ENCODE measurements at regions not wholly inside any gene's neighbourhood (a gene's known extent, or its start where the extent isn't known, plus 50 kb on each side); places are given as distances from the start of the nearest gene placed in this dataset.
"Not testable (repeated sequence)": the region's sequence is repeated elsewhere in the genome, so short reads cannot be mapped to it uniquely, and the experiment has no call there.

GRCh38 chr17:72462814-72463213 lies 342.0 kb downstream of the SOX9 start:
- Histone ChIP-seq H3K9ac (ENCODE audit: low read depth in 2 of 2, low read length in 2 of 2) (peak overlapping the region in 1 of 2 donors; percentile 31), H3K27me3 (no peaks in the 10 kb centered on the region), H3K4me3 (no peak overlapping the region), H3K36me3 (no peaks in the 10 kb centered on the region), H3K4me1 (peaks cover 17% of the 10 kb centered on the region), H3K9me3 (no peaks in the 10 kb centered on the region), H3K27ac (no peak overlapping the region)
- intact Hi-C loops (cut with DNase I), result no loop called here
- TF ChIP-seq, protein P1, sequence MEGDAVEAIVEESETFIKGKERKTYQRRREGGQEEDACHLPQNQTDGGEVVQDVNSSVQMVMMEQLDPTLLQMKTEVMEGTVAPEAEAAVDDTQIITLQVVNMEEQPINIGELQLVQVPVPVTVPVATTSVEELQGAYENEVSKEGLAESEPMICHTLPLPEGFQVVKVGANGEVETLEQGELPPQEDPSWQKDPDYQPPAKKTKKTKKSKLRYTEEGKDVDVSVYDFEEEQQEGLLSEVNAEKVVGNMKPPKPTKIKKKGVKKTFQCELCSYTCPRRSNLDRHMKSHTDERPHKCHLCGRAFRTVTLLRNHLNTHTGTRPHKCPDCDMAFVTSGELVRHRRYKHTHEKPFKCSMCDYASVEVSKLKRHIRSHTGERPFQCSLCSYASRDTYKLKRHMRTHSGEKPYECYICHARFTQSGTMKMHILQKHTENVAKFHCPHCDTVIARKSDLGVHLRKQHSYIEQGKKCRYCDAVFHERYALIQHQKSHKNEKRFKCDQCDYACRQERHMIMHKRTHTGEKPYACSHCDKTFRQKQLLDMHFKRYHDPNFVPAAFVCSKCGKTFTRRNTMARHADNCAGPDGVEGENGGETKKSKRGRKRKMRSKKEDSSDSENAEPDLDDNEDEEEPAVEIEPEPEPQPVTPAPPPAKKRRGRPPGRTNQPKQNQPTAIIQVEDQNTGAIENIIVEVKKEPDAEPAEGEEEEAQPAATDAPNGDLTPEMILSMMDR (IDR thresholded peaks at IDR 0.05), result no peak
- no peak for DNase-seq

GRCh38 chr17:72463287-72464102 lies 342.7 kb downstream of the SOX9 start:
- TF ChIP-seq, protein P1 (IDR thresholded peaks at IDR 0.05), result no peak
- peak overlapping the region; percentile 91 for H3K27ac ChIP-seq
- H3K9ac ChIP-seq (ENCODE audit: low read depth in 2 of 2, low read length in 2 of 2), result peak overlapping the region in 1 of 2 donors; percentile 74
- no peaks in the 10 kb centered on the region for H3K27me3 ChIP-seq
- H3K9me3 ChIP-seq, result no peaks in the 10 kb centered on the region
- intact Hi-C loops (cut with DNase I), result no loop called here
- DNase-seq, result no peak
- no peaks in the 10 kb centered on the region for H3K36me3 ChIP-seq
- H3K4me1 ChIP-seq, result peaks cover 17% of the 10 kb centered on the region
- no peak overlapping the region for H3K4me3 ChIP-seq

- H3K27me3 ChIP-seq; intact Hi-C loops (cut with DNase I); H3K9me3 ChIP-seq; H3K4me3 ChIP-seq; H3K36me3 ChIP-seq; DNase-seq: not testable (repeated sequence)
- Histone ChIP-seq H3K9ac (ENCODE audit: low read depth in 2 of 2, low read length in 2 of 2) (peak overlapping the region in 1 of 2 donors; percentile 74), H3K4me1 (peaks cover 23% of the 10 kb centered on the region), H3K27ac (peak overlapping the region; percentile 91)
Observed at GRCh38 chr17:72464221-72464620, 343.4 kb downstream of the SOX9 start.

DNA sequence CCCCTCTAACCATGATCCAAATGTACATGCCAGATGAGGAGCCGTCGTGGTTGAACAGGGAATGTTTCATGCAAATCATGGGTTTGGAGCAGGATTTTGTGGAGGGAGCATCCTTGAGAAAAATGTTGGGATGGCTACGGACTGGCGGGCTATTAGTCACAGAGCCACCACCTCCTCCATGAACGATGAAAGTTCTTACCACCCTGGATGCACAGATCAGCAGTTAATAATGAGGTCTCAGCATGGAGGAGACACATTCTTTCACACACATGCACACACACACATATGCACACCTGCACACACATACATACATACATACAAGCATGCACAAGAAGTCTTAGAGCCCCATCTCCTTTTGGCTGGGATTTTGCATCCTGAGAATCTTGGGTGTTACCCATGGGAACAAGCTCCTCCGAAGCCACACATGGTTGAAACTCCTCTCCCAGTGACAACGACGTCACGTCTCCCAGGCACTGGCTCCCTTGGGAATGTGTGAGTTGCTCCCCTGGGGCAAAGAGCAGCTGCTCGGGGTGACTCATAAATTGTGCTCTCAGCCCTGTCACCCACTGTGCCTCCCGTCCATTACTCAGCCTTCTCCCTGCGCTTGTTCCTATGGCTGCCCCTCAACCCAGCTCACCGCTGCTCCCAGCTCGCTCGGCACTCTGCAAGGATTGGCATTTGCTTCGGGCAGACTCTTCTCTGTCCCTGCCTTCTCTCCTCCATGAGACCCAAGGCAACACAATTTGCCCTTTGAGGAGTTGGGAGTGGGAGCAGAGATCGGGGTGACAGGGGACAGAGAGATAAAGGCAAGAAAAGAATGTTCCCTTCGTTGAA lies 344.6 kb downstream of the SOX9 start:
- H3K36me3 ChIP-seq, result no peaks in the 10 kb centered on the region
- TF ChIP-seq, protein P1 (IDR thresholded peaks at IDR 0.05), result no peak
- no peaks in the 10 kb centered on the region for H3K9me3 ChIP-seq
- no peak overlapping the region for H3K4me3 ChIP-seq
- DNase-seq, result peak; percentile 79
- intact Hi-C loops (cut with DNase I), result no loop called here
- H3K27me3 ChIP-seq, result no peaks in the 10 kb centered on the region
- H3K9ac ChIP-seq (ENCODE audit: low read depth in 2 of 2, low read length in 2 of 2), result peak overlapping the region in 1 of 2 donors; percentile 47
- peak overlapping the region; percentile 91 for H3K27ac ChIP-seq
- peaks cover 23% of the 10 kb centered on the region for H3K4me1 ChIP-seq

DNA sequence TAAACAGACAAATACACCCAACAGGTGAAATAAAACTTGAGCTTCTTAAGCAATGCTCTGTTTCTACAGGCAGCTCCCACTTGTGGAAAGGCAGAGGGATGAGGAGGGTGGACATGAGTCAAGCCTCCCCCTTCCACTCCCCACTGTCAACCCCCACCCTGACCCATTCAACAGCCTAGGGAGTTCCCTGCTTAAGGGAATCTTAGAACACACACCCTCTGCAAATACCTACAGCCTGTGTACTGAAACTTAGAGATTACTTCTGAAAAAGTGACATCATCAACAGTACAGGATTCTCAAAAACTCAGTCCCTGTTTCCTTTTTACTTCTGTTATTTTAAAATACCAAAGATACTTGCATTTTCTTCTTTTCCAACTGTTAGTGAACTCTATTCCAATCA lies 345.4 kb downstream of the SOX9 start:
- Histone ChIP-seq H3K27me3 (no peaks in the 10 kb centered on the region), H3K4me1 (peaks cover 23% of the 10 kb centered on the region), H3K36me3 (no peaks in the 10 kb centered on the region), H3K4me3 (no peak overlapping the region), H3K9me3 (no peaks in the 10 kb centered on the region), H3K27ac (peak overlapping the region; percentile 91), H3K9ac (ENCODE audit: low read depth in 2 of 2, low read length in 2 of 2) (peak overlapping the region in 1 of 2 donors; percentile 47)
- TF ChIP-seq, protein P1 (IDR thresholded peaks at IDR 0.05), result no peak
- peak; percentile 63 for DNase-seq
- intact Hi-C loops (cut with DNase I), result no loop called here

Measured in colonic mucosa (tissue), 4 donors.